Activated CD4-positive, alpha-beta T cell treated with anti-CD3 and anti-CD28 coated beads, Interleukin-2, Interleukin-4, amounts not matched to agents 100 ng/mL and 50 ng/mL, durations not matched to agents 16 hours and 8 hours (primary cell): ENCODE measurements at regions not wholly inside any gene's neighbourhood (a gene's known extent, or its start where the extent isn't known, plus 50 kb on each side); places are given as distances from the start of the nearest gene placed in this dataset.
A peak's percentile ranks its signal among the peaks of the same experiment; 100 is the strongest.

ENCODE experiments used
- DNase-seq: peaks from one replicate; pipeline ENCODE4 v3.0.0-alpha.2; 2020; ENCODE audit warnings: low spot score

DNA sequence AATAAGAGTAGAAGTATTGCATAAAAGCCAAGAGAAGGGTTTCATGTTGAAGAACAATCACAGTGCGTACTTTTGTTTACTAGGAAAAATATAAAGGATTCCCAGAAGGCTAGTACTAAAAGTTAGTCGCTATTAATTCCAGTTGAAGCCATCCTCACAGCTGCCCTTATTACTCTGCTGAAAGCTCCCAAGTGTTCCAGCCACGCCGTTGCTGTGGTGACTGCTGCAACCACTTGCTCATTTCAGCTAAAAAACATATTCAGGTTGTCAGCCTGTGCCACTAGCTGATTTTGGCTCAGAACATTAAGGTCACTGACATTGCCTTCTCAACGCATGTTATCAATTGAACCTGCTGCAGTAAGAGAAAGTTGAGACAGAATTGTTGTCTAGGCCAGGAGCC, 87.1 kb upstream of the FNDC3A start:
- DNase-seq = no peak

GRCh38 chr13:48890391-48890790, 85.3 kb upstream of the FNDC3A start:
- DNase-seq = no peak

- DNase-seq = no peak
Observed at GRCh38 chr13:48891586-48891985, 84.1 kb upstream of the FNDC3A start.

GRCh38 chr13:48892053-48892687, 83.5 kb upstream of the FNDC3A start:
- peak; percentile 89 for DNase-seq

DNA sequence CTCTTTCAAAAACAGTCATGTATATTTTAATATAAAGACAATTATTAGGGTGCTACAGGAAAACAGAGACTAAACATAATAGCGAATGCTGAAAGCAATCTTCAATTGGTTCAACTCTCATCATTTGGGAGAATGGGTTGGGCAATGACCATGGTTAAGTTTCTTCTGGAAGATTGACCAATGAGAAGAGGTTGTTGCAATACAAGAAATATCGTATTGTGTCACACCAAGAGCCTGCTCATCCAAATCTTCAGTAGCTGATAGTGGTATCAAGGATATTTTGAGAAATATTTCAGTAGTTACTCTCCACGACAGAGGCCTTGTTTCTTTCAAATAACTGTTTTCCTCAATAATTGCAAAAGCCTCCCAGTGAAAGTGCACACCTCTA, 83.0 kb upstream of the FNDC3A start:
- DNase-seq = no peak

GRCh38 chr13:48896312-48896711, 79.4 kb upstream of the FNDC3A start:
- no peak for DNase-seq

DNA sequence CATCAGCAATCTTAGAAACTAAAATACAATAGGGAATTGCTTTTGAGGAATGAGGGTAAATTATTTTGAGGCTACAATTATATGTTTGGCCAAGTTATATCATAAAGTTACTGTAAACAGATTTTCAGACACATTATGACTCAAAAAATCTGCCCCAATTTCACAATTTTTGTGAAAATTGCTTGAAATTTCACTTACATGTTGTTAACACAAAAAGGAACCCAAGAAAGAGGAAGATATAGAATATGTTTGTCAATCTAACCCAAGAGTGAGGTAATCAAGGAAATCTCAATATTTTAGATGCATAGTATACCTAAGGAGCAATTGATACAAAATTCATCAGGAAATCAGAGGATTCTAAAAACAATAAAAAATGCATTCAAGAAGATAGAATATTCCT, 73.9 kb upstream of the FNDC3A start:
- DNase-seq = no peak

GRCh38 chr13:48902368-48902767, 73.3 kb upstream of the FNDC3A start:
- DNase-seq = no peak

DNA sequence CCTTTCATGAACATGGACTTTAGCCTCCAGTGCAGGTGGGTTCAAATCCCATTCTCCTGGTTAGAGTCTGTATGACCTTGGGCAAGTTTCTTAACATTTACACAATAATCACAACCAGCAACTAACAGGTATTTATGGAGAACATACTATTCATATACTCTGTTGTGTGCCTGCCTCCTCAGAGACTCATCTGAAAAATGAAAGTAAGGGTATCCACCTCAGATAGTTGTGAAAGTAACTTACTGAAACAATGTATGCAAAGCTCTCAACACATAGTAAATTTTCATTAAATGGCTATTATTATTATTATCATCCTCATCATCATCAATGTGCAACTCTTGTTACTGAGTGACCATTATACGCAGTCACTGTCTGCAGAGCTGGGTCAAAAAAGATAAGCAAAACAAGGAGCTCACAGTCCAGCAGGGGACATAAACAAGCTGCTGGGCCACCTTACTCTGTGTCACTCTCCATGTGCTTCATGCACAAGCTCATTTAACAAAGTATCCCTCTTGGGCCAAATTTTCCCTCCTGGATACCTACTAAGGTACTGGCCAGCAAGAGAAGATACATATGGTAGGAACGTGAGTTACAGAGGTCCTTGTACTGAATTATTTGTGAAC, 70.9 kb upstream of the FNDC3A start:
- DNase-seq = no peak

DNA sequence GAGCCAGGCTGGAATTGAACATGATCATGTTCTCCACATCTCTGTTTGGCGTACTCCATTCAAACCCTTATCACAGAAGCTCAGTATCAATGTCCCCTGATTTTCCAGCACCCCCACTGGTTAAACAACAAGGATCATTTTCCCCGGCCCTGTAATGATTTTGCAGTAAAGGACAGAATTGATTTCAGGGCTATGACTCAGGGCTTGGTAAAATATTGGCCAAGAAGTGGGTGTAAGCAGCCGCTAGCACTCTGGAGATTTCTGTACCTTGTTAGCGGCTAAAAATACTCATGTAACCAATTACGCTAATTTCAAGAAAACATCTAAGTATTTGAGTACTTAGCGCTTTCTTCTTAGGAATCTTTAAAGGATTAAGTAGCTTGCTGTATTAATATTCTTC, 69.5 kb upstream of the FNDC3A start:
- no peak for DNase-seq

DNA sequence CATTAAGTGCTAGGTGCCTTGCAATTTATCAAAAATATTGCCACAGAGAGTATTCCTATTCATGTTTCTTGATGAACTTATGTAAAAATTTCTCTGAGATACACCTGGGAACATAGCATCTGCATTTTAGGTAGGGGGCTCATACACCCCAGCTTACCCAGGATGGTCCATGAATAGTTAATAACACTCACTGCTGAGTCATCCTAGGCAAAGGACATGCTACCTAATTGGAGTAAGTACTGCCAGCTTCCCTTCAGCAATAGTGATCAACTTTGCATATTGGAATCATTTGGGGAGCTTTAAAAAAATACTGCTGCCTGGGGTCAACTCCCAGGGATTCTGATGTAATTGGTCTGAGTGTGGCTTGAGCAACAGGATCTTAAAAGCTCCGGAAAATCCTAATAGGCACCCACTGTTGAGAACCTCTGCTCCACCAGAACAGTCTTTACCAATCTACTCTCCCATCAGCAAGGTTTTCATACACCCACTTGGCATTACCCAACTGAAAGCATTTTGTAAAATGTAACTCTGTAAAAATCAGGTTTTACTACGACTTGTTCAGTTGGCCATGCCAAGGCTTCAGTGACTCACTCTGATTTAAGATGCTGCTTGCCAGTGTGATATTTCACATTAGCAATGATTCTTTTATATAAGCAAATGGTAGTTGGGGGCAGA, 67.2 kb upstream of the FNDC3A start:
- no peak for DNase-seq

DNA sequence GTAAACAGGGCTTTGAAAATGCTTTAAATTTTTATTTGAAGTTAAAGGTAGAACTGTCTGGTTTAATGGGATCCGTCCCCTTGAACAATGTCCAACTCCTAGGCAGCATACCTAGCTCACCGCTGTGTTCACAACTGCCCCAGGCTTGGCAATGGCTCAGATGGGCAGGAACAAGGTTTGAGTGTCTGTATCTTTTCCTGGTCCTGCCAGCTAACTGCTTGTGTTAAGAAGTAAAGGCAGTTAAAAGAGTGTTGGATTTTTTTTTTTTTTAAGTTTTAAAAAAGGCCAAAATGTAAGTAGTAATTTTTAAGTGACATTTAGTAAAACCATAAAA, 66.7 kb upstream of the FNDC3A start:
- DNase-seq = no peak

GRCh38 chr13:48910686-48911085, 65.0 kb upstream of the FNDC3A start:
- DNase-seq = no peak

DNA sequence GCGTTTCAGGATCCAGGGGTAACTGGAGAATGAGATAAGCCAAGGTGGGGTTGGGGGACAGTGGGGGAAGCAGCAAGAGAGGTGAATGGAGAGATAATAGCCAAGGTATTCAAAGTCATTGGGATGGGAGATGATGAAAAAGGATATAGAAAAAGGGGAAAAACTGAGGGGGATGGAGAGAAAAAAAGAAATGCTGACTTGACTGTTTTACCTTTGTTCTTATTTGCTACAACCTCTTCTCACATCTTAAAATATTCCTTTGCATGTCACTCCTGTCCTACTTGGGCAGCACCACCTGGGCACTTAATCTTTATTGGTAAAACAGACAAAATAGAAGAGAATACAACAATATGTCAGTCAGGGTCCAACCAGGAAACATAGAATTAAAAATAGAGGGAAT, 56.0 kb upstream of the FNDC3A start:
- DNase-seq = no peak

GRCh38 chr13:48920730-48921129, 55.0 kb upstream of the FNDC3A start:
- DNase-seq = no peak

GRCh38 chr13:48923376-48923775, 52.3 kb upstream of the FNDC3A start:
- DNase-seq = no peak

- DNase-seq = no peak
Observed at GRCh38 chr13:48925001-48925400, 50.7 kb upstream of the FNDC3A start.
